ENCODE measurements at regions not wholly inside any gene's neighbourhood (a gene's known extent, or its start where the extent isn't known, plus 50 kb on each side); places are given as distances from the start of the nearest gene placed in this dataset.

GRCh38 chr7:46168231-46168630, 247.2 kb upstream of the IGFBP3 start:
- Mint-ChIP-seq H3K4me1 (ENCODE audit: low read depth) (no peaks in the 10 kb centered on the region), H3K4me3 (no peak overlapping the region), H3K27ac (no peak overlapping the region), H3K36me3 (ENCODE audit: low read depth) (no peaks in the 10 kb centered on the region), H3K9me3 (no peaks in the 10 kb centered on the region), H3K27me3 (ENCODE audit: low read depth) (no peaks in the 10 kb centered on the region)
- no peak for DNase-seq
- intact Hi-C loops (cut with micrococcal nuclease): no loop called here
- CTCF ChIA-PET: no interaction called here

- H3K9me3 Mint-ChIP-seq: no peaks in the 10 kb centered on the region
- no peak for DNase-seq
- intact Hi-C loops (cut with micrococcal nuclease): no loop called here
- no peaks in the 10 kb centered on the region for H3K27me3 Mint-ChIP-seq (ENCODE audit: low read depth)
- H3K4me3 Mint-ChIP-seq: no peak overlapping the region
- CTCF ChIA-PET: no interaction called here
- no peaks in the 10 kb centered on the region for H3K36me3 Mint-ChIP-seq (ENCODE audit: low read depth)
- H3K27ac Mint-ChIP-seq: no peak overlapping the region
- H3K4me1 Mint-ChIP-seq (ENCODE audit: low read depth): no peaks in the 10 kb centered on the region
These were observed 244.2 kb upstream of the IGFBP3 start for GRCh38 chr7:46165276-46165675.

- Mint-ChIP-seq H3K27ac (no peak overlapping the region), H3K9me3 (no peaks in the 10 kb centered on the region), H3K36me3 (ENCODE audit: low read depth) (no peaks in the 10 kb centered on the region), H3K4me3 (no peak overlapping the region), H3K27me3 (ENCODE audit: low read depth) (no peaks in the 10 kb centered on the region), H3K4me1 (ENCODE audit: low read depth) (no peaks in the 10 kb centered on the region)
- intact Hi-C loops (cut with micrococcal nuclease): no loop called here
- CTCF ChIA-PET: no interaction called here
- DNase-seq: no peak
These were observed 243.6 kb upstream of the IGFBP3 start for GRCh38 chr7:46164629-46165028.

- Mint-ChIP-seq H3K36me3 (ENCODE audit: low read depth) (no peaks in the 10 kb centered on the region), H3K27ac (no peak overlapping the region), H3K4me3 (no peak overlapping the region), H3K4me1 (ENCODE audit: low read depth) (no peaks in the 10 kb centered on the region), H3K27me3 (ENCODE audit: low read depth) (no peaks in the 10 kb centered on the region), H3K9me3 (no peaks in the 10 kb centered on the region)
- intact Hi-C loops (cut with micrococcal nuclease): no loop called here
- no peak for DNase-seq
- CTCF ChIA-PET: no interaction called here
These were observed 242.2 kb upstream of the IGFBP3 start for GRCh38 chr7:46163246-46163645.

- CTCF ChIA-PET: no interaction called here
- H3K36me3 Mint-ChIP-seq (ENCODE audit: low read depth): no peaks in the 10 kb centered on the region
- H3K27me3 Mint-ChIP-seq (ENCODE audit: low read depth): no peaks in the 10 kb centered on the region
- H3K4me1 Mint-ChIP-seq (ENCODE audit: low read depth): no peaks in the 10 kb centered on the region
- no peak for DNase-seq
- intact Hi-C loops (cut with micrococcal nuclease): no loop called here
- no peaks in the 10 kb centered on the region for H3K9me3 Mint-ChIP-seq
- no peak overlapping the region for H3K27ac Mint-ChIP-seq
- H3K4me3 Mint-ChIP-seq: no peak overlapping the region
These were observed 241.5 kb upstream of the IGFBP3 start for GRCh38 chr7:46162609-46163008.

- no peak overlapping the region for H3K4me3 Mint-ChIP-seq
- H3K4me1 Mint-ChIP-seq (ENCODE audit: low read depth): no peaks in the 10 kb centered on the region
- no peaks in the 10 kb centered on the region for H3K9me3 Mint-ChIP-seq
- no peaks in the 10 kb centered on the region for H3K36me3 Mint-ChIP-seq (ENCODE audit: low read depth)
- DNase-seq: no peak
- H3K27me3 Mint-ChIP-seq (ENCODE audit: low read depth): no peaks in the 10 kb centered on the region
- CTCF ChIA-PET: no interaction called here
- no peak overlapping the region for H3K27ac Mint-ChIP-seq
- intact Hi-C loops (cut with micrococcal nuclease): no loop called here
These were observed 239.8 kb upstream of the IGFBP3 start for GRCh38 chr7:46160861-46161260.

DNA sequence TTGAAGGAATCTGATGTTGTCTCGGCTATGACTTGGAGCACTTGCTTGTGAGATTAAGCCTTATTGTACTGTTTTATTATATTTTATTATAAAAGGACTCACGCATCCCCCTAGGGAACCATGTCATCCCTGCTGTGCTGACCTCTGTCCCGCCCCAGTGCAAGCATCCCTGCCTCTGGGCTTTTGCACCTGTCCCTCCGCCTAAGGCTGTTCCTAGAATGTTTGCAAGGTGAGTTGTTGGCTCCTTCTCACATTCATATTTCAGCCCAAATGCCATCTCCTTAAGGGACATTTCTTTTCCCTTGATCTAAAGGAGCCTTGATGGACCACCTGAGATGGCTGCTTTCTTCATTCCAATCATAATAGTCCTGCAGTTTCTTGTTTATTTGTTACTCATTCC, 236.9 kb upstream of the IGFBP3 start:
- no peak for DNase-seq
- intact Hi-C loops (cut with micrococcal nuclease): no loop called here
- no peaks in the 10 kb centered on the region for H3K36me3 Mint-ChIP-seq (ENCODE audit: low read depth)
- no peak overlapping the region for H3K4me3 Mint-ChIP-seq
- no peak overlapping the region for H3K27ac Mint-ChIP-seq
- H3K4me1 Mint-ChIP-seq (ENCODE audit: low read depth): no peaks in the 10 kb centered on the region
- H3K27me3 Mint-ChIP-seq (ENCODE audit: low read depth): no peaks in the 10 kb centered on the region
- H3K9me3 Mint-ChIP-seq: no peaks in the 10 kb centered on the region
- CTCF ChIA-PET: no interaction called here

DNA sequence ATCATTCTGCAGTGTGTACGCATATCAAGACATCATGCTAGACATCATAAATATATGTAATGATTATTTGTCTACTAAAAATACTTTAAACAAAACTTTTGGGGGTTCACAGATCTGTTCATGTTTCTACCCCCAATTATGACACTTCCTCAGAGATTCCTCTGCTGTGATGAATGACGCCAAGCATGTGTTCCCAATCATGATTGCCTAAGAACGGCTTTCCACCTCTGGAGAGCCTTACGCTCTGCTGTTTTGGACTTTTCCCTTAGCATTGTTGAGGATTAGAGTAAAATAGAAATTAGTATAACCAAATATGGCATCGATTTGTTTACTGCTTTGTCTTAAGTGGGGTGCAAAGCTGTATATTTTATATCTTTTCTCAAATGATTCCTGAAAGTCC, 236.3 kb upstream of the IGFBP3 start:
- Mint-ChIP-seq H3K4me3 (no peak overlapping the region), H3K9me3 (no peaks in the 10 kb centered on the region), H3K27ac (no peak overlapping the region), H3K36me3 (ENCODE audit: low read depth) (no peaks in the 10 kb centered on the region), H3K4me1 (ENCODE audit: low read depth) (no peaks in the 10 kb centered on the region), H3K27me3 (ENCODE audit: low read depth) (no peaks in the 10 kb centered on the region)
- CTCF ChIA-PET: no interaction called here
- intact Hi-C loops (cut with micrococcal nuclease): no loop called here
- DNase-seq: no peak

GRCh38 chr7:46156853-46157252, 235.8 kb upstream of the IGFBP3 start:
- no peaks in the 10 kb centered on the region for H3K4me1 Mint-ChIP-seq (ENCODE audit: low read depth)
- intact Hi-C loops (cut with micrococcal nuclease): no loop called here
- H3K27ac Mint-ChIP-seq: no peak overlapping the region
- no peaks in the 10 kb centered on the region for H3K27me3 Mint-ChIP-seq (ENCODE audit: low read depth)
- H3K36me3 Mint-ChIP-seq (ENCODE audit: low read depth): no peaks in the 10 kb centered on the region
- H3K9me3 Mint-ChIP-seq: no peaks in the 10 kb centered on the region
- DNase-seq: no peak
- H3K4me3 Mint-ChIP-seq: no peak overlapping the region
- CTCF ChIA-PET: interaction anchor here (0.7 kb wide), 1 partner anchor 49 kb away, joined by 3 read pairs; no protein-coding TSS in a partner anchor

DNA sequence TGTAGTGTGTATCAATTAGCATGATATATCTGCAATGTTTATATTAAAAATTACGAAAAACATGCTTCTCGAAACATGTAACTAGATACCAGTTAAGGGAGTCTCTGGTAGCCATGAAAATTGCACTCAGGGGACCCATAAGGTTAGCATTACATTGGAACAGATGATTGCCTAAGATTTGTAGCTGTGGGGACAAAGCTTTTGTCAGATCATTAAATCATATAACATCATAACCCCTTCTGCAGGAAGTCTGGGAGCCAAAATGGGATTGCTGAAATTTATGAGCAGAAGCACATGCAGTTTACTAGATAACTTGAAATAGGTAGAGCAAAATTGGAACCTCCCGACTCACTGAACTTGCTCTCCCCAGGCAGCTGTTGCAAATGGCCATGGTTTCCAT, 235.0 kb upstream of the IGFBP3 start:
- no peaks in the 10 kb centered on the region for H3K4me1 Mint-ChIP-seq (ENCODE audit: low read depth)
- no peak overlapping the region for H3K4me3 Mint-ChIP-seq
- DNase-seq: no peak
- H3K9me3 Mint-ChIP-seq: no peaks in the 10 kb centered on the region
- H3K27me3 Mint-ChIP-seq (ENCODE audit: low read depth): no peaks in the 10 kb centered on the region
- intact Hi-C loops (cut with micrococcal nuclease): no loop called here
- CTCF ChIA-PET: interaction anchor here (0.7 kb wide), 1 partner anchor 50 kb away, joined by 3 read pairs; no protein-coding TSS in a partner anchor
- H3K27ac Mint-ChIP-seq: no peak overlapping the region
- H3K36me3 Mint-ChIP-seq (ENCODE audit: low read depth): no peaks in the 10 kb centered on the region

DNA sequence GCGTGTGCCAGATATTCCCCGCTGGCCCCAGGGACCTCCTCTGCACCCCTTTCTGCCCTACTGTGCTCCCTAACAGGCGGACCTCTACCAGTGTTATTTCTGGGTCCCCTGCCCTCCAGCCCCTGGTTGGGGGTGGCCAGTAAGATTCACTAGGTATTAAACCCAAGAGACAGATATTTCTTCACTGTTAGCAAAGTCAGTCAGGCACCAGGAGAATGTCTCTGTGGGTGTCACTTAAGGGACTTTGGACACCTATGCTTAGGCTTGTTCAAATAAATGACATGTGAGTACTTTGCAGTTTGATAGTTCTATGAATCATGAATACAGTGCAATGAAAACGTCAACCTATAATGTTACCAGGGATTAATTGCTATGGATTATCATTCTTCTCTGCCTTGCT, 234.3 kb upstream of the IGFBP3 start:
- H3K4me1 Mint-ChIP-seq (ENCODE audit: low read depth): no peaks in the 10 kb centered on the region
- intact Hi-C loops (cut with micrococcal nuclease): no loop called here
- H3K27ac Mint-ChIP-seq: no peak overlapping the region
- H3K36me3 Mint-ChIP-seq (ENCODE audit: low read depth): no peaks in the 10 kb centered on the region
- no peak for DNase-seq
- CTCF ChIA-PET: no interaction called here
- H3K9me3 Mint-ChIP-seq: no peaks in the 10 kb centered on the region
- H3K27me3 Mint-ChIP-seq (ENCODE audit: low read depth): no peaks in the 10 kb centered on the region
- no peak overlapping the region for H3K4me3 Mint-ChIP-seq

GRCh38 chr7:46153951-46154787, 233.1 kb upstream of the IGFBP3 start:
- H3K27ac Mint-ChIP-seq: no peak overlapping the region
- CTCF ChIA-PET: no interaction called here
- no peaks in the 10 kb centered on the region for H3K9me3 Mint-ChIP-seq
- H3K36me3 Mint-ChIP-seq (ENCODE audit: low read depth): no peaks in the 10 kb centered on the region
- no peaks in the 10 kb centered on the region for H3K27me3 Mint-ChIP-seq (ENCODE audit: low read depth)
- H3K4me1 Mint-ChIP-seq (ENCODE audit: low read depth): no peaks in the 10 kb centered on the region
- intact Hi-C loops (cut with micrococcal nuclease): no loop called here
- no peak overlapping the region for H3K4me3 Mint-ChIP-seq
- DNase-seq: no peak

GRCh38 chr7:46153583-46153950, 232.5 kb upstream of the IGFBP3 start:
- no peak overlapping the region for H3K27ac Mint-ChIP-seq
- H3K27me3 Mint-ChIP-seq (ENCODE audit: low read depth): no peaks in the 10 kb centered on the region

More at GRCh38 chr7:46153583-46153950, 232.5 kb upstream of the IGFBP3 start:
- CTCF ChIA-PET: no interaction called here
- intact Hi-C loops (cut with micrococcal nuclease): no loop called here
- H3K4me3 Mint-ChIP-seq: no peak overlapping the region
- no peak for DNase-seq
- H3K4me1 Mint-ChIP-seq (ENCODE audit: low read depth): no peaks in the 10 kb centered on the region
- H3K36me3 Mint-ChIP-seq (ENCODE audit: low read depth): no peaks in the 10 kb centered on the region
- no peaks in the 10 kb centered on the region for H3K9me3 Mint-ChIP-seq

Measured in activated naive CD4-positive, alpha-beta T cell treated with anti-CD3 and anti-CD28 coated beads for 36 hours (primary cell).